ENCODE measurements at regions not wholly inside any gene's neighbourhood (a gene's known extent, or its start where the extent isn't known, plus 50 kb on each side); places are given as distances from the start of the nearest gene placed in this dataset.
A peak's percentile ranks its signal among the peaks of the same experiment; 100 is the strongest.
"Not testable (repeated sequence)": the region's sequence is repeated elsewhere in the genome, so short reads cannot be mapped to it uniquely, and the experiment has no call there.

- DNase-seq: not testable (repeated sequence)
Observed at GRCh38 chr1:184184614-184185013, 133.1 kb downstream of the TSEN15 start.

DNA sequence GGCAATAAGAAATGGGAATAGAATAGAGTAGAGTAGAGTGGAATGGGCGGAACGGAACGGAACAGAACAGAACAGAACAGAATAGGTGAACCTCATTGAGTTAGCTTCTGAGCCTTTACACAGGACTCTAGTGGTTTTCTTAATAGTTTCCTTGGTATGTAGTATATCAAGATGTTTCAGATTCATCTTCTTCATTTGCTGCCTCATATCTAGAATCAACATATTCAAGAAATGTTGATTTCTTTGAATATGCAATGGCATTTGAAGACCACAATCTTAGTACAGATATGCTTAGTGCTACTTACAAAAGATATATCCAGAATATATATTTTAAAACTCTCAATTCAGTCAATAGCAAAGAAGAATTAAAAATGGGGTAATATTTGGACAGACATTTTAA, 133.8 kb downstream of the TSEN15 start:
- DNase-seq: no peak

- peak; percentile 45 for DNase-seq
Observed at GRCh38 chr1:184186167-184186566, 134.6 kb downstream of the TSEN15 start.

- no peak for DNase-seq
Observed at GRCh38 chr1:184187097-184187496, 135.6 kb downstream of the TSEN15 start.

- no peak for DNase-seq
Observed at GRCh38 chr1:184188037-184188436, 136.5 kb downstream of the TSEN15 start.

DNA sequence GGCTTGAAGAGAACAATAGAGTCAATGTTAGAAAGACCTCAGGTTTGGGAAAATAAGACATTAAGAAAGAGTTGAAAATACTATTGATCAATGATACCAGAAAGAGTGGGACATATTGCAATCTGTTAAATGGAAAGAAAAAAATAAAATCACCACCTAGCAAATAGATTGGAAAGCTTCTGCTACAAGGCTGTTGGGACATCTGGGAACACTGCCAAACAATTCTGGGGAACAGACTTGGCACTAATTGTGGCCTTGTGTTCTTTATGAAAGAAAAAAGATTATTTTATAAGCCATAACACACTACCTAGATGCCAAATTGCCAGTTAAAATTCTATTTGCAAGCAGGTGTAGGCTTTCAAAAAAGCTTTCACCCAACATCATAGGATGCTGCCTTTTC, 137.8 kb downstream of the TSEN15 start:
- DNase-seq: peak; percentile 95

DNA sequence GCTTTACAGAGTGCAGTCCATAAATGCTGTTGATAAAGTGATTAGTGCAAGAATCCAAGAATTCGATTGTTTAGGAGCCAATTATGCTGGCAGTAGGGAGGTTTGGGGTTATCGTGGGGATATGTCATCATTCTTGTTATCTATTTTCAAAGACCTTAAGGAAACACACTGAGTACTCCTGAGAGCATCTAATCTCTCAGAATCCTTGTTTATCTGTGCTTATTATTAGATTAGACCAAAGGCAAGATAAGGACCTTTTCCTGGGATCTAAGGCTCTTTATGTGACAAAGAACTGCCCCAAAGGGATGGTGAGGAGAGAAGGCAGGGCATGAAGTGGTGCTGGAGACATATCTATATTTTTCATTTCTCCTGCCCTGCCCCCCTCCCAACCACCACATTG, 139.1 kb downstream of the TSEN15 start:
- no peak for DNase-seq

- DNase-seq: no peak
Observed at GRCh38 chr1:184191181-184191621, 139.7 kb downstream of the TSEN15 start.

- no peak for DNase-seq
Observed at GRCh38 chr1:184192796-184193195, 141.3 kb downstream of the TSEN15 start.

GRCh38 chr1:184193451-184193850, 141.9 kb downstream of the TSEN15 start:
- DNase-seq: no peak

DNA sequence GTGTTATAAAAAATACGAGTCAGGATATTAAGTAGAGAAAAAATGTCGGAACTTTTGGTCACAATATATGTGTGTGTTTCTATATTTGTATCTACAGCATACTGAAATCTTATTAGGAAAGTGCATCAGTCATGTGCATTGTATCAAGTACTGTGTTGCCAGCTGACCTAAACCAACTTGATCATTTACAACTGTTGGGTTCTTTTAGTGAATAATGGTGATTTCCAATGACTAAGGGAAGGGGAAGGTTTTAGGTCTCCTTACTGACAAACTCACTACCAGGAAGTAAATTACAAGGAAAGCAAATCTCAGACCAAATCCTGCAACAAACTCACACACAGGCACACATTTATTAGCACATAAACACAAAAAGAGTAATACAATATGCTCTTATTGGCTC, 142.7 kb downstream of the TSEN15 start:
- DNase-seq: no peak

- DNase-seq: not testable (repeated sequence)
Observed at GRCh38 chr1:184195722-184196121, 144.2 kb downstream of the TSEN15 start.

DNA sequence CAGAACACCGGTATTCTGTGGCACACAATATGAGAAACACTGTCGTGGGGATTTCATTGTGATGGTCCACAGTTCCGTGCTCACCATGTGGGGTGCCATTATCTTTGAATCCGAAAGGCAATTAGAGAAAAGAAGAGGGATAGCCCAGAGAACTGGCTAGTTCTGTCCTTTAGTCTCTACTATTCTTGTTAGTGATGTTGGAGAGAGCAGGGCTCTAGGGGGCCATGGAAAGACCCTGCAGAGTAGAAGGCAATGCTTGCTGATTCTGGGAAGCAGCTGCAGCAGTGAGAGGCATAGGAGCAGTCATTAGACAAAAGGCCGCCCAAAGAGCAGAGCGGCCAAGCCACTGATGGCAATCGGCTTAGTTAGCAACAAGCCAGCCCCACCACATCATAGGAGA, 146.3 kb downstream of the TSEN15 start:
- DNase-seq: no peak

DNA sequence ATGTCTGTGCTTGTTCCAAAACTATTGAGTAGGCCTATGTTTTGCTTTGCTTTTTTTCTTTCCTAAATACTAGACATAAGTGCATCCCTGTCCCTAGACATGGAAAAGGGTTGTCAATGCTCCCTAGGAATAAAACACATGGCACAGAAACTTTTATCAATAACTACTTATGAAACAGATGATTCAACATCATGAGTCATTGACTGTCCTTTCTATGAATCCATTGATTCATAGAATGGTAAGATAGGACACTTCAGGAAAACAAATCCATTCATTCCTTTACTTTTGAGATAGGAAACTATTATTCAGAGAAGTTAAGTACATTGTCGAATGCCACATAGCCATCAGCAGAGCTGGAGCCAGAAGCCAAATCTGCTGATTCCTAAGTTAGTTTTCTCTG, 147.5 kb downstream of the TSEN15 start:
- no peak for DNase-seq

- DNase-seq: no peak
Observed at GRCh38 chr1:184199438-184200085, 148.0 kb downstream of the TSEN15 start.

DNA sequence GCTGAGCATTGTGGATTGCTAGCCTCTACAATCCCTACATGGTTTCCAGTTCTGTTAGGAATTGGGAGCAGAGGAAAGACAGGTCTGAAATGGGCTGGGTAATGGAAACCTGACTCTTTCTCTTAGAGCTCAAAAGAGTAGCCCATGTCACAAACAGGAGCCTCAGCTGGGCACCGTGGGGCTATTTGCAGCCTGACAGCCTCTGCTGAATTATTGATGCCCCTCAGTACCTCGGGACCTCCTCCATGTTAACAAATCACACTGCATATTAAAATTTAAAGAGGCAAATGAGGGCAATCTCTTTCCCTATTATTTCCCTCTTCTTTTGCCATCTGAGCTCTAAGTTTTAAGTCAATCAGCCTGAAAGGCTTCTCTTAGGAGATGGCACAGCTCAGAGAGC, 157.1 kb downstream of the TSEN15 start:
- DNase-seq: no peak

DNA sequence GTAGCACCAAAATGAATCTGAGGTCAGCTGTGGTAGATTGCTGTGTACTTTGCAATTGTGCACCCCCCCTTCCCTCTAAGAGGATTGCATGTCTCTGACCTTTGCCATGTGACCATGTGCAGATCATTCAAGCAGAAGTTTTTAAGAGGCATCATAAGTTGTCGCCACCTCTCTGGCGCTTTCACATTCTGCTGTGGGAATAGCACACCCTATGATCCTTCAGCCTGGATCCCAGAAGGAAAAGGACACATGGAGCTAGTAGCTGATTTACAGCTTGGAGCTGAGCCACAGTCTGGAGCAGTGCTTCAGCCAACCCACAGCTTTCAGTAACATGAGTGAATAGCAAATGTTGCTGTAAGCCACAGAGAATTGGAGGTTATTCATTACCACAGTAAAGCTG, 158.5 kb downstream of the TSEN15 start:
- no peak for DNase-seq

DNA sequence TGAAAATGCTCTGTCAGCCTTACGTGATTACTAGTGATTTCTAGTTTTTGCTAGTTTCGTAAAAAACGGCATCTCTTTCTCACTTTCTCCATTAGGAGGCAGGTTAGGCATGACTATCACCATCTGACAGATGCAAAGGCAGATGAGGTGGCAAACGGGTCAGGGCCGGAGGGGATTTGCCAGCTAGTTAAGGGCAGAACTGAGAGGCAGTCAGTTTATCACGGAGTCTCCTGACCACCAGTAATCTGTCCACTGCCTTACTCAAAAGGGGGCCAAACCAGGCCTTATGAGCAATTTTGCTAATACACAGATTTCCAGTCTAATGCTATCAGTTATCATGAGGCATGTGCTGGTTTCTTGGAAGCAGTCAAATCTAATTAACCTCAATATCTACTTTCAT, 159.3 kb downstream of the TSEN15 start:
- no peak for DNase-seq

GRCh38 chr1:184212649-184213314, 161.3 kb downstream of the TSEN15 start:
- no peak for DNase-seq

DNA sequence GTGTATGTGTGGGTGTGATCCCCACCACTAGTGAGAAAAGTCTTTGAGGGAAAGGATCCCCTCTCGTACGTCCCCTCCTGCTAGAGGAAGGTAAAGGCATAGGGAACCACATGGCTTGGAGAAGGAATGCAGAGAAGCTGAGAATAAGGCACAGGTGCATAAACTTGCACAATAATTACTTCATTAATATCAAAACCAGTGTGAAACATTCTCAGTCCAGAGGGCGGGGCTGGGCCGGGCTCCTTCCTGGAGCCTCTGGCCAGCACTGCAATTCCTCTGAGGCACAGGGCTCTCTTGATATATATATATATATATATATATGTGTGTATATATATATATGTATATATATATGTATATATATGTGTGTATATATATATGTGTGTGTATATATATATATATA, 162.6 kb downstream of the TSEN15 start:
- DNase-seq: no peak

DNA sequence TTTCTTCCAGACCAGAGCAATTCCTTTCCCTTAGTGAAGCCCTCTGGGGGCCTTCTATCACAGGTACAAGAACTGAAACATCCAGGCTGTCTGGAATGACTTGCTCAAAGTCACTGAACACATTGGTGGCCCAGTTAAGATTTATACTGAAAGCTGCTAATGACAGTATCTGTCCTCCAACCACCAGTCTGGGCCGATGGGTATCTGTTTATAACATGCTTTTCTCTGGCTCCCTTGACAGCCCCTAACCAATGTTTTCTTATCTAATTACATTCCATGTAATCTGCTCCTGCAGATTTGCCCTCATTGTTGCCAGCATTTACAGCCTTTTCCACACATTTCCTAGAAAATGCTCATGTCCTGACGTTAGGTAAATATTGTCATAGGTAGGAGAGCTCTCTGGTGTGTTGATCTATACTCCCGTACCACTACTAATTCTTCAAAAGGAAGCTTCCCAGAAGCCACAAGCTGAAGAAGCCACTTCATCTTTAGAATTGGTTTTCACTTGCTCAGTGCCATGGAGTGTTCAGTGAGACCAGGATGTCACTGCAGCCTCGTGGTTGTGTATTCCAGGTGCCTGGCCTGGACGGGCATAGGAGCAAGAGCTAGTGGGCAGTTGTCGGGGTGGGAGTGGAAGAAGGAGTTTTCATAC, 163.9 kb downstream of the TSEN15 start:
- DNase-seq: peak; percentile 45

- DNase-seq: no peak
Observed at GRCh38 chr1:184218458-184219075, 167.0 kb downstream of the TSEN15 start.

GRCh38 chr1:184219414-184219813, 167.4 kb upstream of the C1orf21 start:
- DNase-seq: no peak

DNA sequence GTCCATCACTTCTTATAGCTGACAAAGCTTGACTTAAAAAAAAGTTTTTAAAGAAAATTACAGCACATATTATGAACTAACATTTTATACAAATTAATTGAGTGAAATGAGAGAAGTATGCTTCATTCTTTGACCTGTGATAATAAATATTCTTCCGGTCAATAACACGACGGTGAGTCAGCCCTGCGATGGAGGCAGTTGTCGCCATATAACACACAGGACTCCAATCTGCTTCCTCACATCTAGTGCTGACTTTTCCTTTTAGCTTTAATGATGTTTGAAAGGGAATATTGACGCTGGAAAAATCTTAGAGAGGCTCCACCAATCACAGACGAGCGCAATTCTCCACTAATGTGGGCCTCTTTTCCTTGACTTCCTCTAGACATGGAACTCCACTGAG, 166.9 kb upstream of the C1orf21 start:
- DNase-seq: no peak
